IPS DF 4.7 (cell line): ENCODE measurements at regions not wholly inside any gene's neighbourhood (a gene's known extent, or its start where the extent isn't known, plus 50 kb on each side); places are given as distances from the start of the nearest gene placed in this dataset.
"Not testable (repeated sequence)": the region's sequence is repeated elsewhere in the genome, so short reads cannot be mapped to it uniquely, and the experiment has no call there.

Source experiments
- DNase-seq: peaks from one replicate; pipeline ENCODE4 v3.0.0-alpha.2; 2013; ENCODE audit warnings: low spot score; ENCODE audit errors: extremely low read depth

DNA sequence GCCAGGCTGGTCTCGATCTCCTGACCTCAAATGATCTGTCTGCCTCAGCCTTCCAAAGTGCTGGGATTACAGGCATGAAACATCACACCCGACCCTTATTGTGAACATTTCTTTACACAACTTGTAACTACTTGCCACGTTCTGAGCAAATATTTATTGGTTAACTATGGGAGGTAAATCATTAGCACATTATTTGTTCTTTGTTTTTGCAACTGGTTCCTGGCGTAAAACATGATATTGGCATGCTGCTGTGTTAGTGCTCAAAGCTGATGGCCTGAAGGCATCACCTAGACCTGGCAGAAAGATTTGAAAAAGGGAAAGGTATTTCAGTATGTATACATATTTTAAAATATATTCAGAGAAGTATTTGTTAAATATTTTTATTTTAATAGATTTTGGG, 438.3 kb upstream of the PRKX start:
- no peak for DNase-seq

DNA sequence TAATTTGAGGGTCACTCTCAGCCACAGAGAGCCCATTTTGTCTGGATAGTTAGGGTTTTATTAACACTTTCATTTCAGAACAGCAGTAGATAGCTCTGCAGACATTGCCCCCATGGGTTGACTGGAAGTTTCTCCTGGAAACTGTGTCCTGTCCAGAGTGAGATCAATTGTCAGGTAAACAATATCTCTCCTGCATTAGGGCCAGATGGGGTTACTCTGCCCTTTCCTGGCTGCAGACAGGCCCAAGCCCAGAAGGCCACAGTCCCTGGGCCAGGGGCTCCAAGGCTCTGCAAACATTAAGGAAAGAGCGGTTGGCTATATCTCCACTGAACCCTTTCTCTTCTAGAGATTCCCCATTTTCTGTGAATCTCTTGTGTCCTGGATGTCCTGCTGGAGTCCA, 436.8 kb upstream of the PRKX start:
- no peak for DNase-seq

DNA sequence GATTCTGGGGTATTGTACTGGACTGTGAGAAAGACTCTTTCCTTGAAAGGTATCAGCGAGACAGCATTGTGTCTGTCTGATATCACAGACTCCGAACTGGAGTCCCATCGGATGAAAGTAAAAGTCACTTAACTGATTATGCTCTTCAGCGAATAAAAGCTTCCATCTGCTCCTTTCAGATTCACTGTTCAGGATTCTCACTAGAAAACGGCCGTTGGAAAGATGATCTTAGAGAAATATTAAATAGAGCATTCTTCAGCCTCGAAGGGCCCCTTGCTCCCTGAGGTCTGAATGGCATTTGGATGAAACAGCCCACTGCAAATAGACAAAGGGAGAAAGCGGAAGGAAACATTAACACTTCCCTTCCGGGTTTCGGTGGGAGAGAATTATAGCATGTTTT, 416.2 kb upstream of the PRKX start:
- no peak for DNase-seq

DNA sequence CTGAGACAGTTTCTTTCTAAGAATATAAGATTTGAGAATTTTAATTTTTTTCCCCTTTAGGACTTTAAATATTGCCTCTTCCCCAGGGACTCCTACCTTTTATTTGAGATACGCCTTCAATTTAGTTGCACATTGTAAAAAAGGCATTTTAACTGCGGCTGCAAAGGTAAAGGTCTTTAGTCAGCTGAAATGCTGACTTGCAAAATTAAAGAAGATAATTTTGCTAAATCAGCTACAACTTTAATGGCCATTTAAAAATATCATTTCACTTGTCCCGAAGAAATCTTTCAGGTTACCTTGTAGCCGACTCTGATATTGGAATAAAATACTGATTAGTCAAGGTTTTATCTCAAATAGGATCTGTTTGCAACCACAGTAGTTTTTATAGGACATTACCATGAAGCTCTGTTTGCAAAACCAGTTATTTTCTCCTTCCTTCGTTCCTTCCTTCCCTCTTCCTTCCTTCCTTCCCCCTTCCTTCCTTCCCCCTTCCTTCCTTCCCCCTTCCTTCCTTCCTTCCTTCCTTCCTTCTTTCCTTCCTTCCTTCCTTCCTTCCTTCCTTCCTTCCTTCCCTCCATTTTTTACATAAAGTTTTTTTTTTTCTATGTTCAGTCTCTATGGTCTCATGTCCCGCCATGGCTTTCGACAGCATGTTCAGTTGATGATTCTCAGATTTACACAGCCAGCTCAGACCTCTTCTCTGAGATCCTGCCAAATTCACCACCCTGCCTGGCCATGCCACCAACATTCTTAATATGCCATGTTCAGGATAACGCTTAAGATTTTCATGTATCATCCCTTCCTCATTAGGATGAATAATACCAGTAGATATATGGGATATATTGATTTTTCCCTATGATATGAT, 405.4 kb upstream of the PRKX start:
- no peak for DNase-seq

GRCh38 chrX:4110964-4111363, 397.5 kb upstream of the PRKX start:
- no peak for DNase-seq

- DNase-seq: no peak
Measured at GRCh38 chrX:4094926-4095325, 381.5 kb upstream of the PRKX start.

DNA sequence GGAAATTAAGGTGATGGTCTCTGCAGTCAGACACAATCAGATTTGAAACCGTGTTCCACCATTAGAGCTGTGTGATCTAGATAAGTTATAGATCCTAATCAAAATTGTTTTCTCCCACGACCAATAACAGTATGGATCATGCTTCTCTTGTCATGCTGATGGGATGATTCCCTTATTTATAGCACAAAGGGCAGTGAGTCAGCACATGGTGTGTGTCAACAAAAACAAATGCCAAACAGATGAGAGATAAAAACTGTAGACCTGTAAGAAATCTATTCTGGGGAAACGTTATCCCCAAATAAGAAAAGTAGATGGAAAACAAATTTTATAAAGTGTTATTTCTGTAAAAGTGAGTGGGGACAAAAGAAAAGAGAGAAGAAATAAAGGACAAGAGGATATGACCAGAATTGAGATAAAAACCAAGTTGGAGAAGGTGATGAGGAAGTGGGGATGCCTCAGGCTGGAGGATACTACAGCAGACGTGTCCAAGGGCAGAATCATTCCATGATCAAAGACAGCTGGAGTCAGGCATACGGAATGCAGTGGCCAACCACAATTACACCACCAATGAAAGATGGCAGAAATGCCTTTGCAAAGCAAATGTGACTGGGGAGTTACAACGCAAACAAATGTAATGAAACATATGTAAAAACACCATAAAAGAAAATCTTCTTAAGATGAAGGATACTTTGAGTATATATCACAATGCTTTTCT, 377.8 kb upstream of the PRKX start:
- DNase-seq: no peak

GRCh38 chrX:4059893-4060292, 346.4 kb upstream of the PRKX start:
- DNase-seq: no peak

- no peak for DNase-seq
Measured at GRCh38 chrX:4043951-4044350, 330.5 kb upstream of the PRKX start.

DNA sequence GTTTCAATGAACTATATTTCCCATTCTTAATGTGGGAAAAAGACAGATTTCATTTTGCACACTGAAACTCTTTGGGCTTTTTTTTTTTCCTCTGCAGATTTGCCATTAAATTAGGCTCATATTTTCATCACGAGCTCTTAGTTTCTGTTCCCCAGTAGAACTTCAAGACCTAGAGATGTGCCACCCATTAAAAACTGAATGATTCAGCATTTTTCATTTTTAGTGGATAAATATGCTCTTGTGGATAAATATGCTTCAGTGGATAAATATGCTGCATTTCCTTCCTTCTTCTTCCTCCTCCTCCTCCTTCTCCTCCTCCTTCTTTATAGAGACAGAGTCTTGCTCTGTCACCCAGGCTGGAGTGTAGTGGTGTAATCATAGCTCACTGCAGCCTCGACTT, 322.4 kb upstream of the PRKX start:
- no peak for DNase-seq

GRCh38 chrX:4028151-4028550, 314.7 kb upstream of the PRKX start:
- DNase-seq: no peak

DNA sequence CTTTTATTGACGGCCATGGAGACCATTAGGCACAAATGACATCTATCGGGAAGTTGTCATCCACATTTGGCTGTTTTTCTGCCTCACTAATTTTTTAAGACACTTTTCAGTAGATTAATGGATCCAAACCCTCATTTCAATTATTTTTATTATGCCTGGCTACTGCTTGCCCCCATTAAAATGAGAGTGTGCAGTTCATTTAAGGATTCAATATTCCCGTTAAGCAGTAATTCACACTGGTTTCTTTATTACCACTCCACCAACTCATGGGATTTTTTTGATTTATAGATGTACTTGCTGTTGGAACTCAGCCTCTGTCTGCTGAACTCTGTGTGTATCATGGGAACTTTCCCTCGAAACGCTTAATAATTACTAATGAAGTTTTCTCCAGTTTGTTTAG, 291.8 kb upstream of the PRKX start:
- DNase-seq: no peak

- DNase-seq: no peak
Measured at GRCh38 chrX:4004822-4005221, 291.4 kb upstream of the PRKX start.

DNA sequence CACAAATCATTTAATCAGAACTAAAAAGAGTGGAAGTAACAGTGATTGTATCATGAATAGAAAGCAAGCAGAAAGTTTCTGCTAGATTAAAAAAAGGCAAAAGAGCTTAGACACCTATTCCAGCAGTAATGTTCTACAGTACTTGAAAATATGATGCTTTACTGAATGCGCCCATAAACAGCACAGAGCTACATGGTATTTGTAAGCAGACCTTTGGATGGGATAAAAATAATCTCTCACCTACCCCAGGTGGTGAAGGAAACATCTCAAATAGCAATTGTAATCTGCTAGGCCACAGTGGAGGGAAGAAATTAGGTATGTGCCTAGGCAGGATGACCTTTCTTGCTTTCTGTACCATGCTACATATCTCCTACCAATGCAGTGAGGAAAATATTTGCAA, 280.9 kb upstream of the PRKX start:
- no peak for DNase-seq

DNA sequence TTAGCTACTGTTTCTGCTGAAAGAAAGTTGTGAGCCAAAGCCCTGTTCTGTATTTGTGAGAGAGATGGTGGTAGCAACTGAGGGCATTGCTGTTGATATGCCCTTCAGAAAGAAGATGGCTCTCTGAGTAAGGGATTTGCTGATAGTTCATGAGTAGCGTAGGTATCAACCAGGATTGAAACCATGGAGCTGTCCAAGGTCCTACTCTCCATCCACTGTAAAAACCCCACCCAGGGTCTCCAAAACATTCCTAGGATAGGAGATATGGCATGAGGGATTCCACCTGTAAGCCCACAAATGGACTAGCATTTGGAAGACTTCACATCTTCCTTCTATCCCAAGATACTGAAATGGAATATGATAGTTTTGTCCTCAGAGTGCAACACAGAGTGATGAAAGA, 277.1 kb upstream of the PRKX start:
- DNase-seq: no peak

DNA sequence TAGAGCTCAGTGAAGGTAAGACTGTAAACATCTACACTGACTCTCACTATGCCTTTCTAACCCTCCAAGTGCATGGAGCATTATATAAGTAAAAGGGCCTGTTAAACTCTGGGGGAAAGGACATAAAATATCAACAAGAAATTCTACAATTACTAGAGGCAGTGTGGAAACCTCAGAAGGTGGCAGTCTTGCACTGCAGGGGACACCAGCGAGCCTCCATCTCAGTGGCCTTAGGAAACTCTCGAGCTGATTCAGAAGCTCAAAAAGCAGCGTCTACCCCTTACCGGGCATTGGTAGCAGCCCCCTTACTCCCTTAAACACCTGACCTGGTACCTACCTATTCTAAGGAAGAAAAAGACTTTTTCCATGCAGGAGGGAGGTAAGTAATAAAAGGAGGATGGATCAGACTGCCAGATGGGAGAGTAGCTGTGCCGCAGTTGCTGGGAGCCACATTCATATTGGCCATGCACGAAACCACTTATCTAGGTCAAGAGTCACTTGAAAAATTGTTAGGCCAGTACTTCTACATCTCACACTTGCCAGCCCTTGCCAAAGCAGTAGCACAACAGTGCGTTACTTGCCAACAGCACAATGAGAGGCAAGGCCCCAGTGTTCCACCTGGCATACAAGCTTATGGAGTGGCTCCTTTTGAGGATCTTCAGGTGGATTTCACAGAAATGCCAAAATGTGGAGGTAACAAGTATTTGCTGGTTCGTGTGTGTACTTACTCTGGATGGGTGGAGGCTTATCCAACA, 258.8 kb upstream of the PRKX start:
- DNase-seq: not testable (repeated sequence)

DNA sequence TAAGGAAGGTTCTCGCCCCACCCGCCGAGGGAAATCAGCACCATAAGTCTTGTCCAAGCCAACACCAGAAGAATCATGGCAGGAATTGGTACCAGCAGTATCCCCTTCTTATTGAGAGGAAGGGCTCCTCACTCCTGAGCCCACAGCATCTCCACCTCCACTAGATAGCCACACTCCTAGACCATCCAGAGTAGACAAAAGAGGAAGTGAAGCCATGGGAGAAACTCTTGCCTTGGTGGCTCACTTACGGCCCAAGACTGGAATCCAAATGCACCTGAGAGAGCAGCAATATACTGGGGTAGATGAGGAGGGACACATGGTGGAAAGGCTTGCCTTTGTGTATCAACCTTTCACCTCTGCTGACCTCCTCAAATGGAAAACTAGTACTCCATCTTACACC, 255.3 kb upstream of the PRKX start:
- DNase-seq: no peak

- no peak for DNase-seq
Measured at GRCh38 chrX:3963980-3964379, 250.5 kb upstream of the PRKX start.

DNA sequence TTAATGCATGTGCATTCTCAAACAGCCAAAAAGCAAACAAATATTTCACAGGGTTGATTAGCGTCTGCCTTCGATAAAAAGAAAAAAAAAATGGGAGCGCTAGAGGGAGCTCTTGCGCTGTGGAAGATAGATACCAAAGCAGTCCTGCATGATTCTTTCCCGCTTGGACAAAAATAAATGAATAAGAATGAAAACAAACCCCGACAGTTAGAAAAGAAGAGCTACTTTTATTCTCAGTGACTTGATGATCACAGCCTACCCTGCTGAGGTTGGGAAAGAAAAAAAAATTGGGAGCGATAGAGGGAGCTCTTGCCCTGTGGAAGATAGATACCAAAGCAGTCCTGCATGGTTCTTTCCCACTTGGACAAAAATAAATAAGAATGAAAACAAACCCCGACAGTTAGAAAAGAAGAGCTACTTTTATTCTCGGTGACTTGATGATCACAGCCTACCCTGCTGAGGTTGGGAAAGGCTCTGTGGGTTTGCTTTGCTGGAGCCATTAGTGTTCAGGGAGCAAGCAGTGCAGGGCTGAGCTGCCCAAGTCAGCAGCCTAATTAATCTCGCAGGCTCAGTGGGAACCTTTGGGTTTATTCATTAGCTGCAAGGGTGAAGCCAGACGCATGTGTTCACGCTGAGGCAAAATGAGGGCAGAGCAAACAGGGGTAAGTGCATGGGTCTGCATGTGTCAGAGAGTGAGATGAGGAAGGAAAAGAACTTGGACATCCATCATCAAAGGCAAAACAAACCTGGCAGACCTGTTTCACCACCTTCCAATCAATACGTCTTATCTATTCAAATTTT, 249.3 kb upstream of the PRKX start:
- DNase-seq: no peak

DNA sequence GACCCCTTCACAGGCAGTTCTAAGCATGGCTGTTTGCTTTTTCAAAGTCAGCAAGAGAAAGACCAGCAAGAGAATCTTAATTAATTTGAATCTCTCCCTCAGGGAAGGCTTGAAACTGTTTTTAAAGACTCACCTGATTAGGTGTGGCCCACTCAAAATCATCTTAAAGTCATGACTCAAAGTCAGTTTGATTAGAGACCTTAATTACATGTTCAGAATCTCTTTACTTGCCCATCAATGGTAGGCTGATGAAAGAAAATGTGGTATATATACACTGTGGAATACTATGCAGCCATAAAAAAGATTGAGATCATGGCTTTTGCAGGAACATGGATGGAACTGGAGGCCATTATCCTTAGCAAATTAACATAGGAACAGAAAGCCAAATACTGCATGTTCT, 247.5 kb upstream of the PRKX start:
- no peak for DNase-seq

GRCh38 chrX:3951859-3952258, 238.4 kb upstream of the PRKX start:
- DNase-seq: no peak
